ACHN (cell line): ENCODE measurements at regions not wholly inside any gene's neighbourhood (a gene's known extent, or its start where the extent isn't known, plus 50 kb on each side); places are given as distances from the start of the nearest gene placed in this dataset.

Experiments used
- DNase-seq: peaks from one replicate; pipeline ENCODE4 v3.0.0-alpha.2; 2015
- in situ Hi-C: cut with HindIII; loops from 2 replicates; pipeline ENCODE4 v1.10.0; 2017; ENCODE audit warnings: low sequenced_read_pairs, low pct_ligation_motif_present, low pct_unique_long_range_greater_than_20kb

GRCh38 chr15:77715860-77716259, 83.1 kb upstream of the LINGO1 start:
- DNase-seq: no peak

GRCh38 chr15:77715051-77715450, 82.3 kb upstream of the LINGO1 start:
- no peak for DNase-seq
- in situ Hi-C loops: no loop called here

More at GRCh38 chr15:77715860-77716259, 83.1 kb upstream of the LINGO1 start:
- in situ Hi-C loops: no loop called here

- DNase-seq: no peak
- in situ Hi-C loops: no loop called here
Measured at GRCh38 chr15:77714555-77714954, 81.8 kb upstream of the LINGO1 start.

- in situ Hi-C loops: no loop called here
- no peak for DNase-seq
Measured at GRCh38 chr15:77714023-77714422, 81.3 kb upstream of the LINGO1 start.

- no peak for DNase-seq
- in situ Hi-C loops: no loop called here
Measured at GRCh38 chr15:77713281-77713680, 80.6 kb upstream of the LINGO1 start.

- DNase-seq: no peak
- in situ Hi-C loops: no loop called here
Measured at GRCh38 chr15:77712438-77712837, 79.7 kb upstream of the LINGO1 start.

GRCh38 chr15:77710637-77711036, 77.9 kb upstream of the LINGO1 start:
- in situ Hi-C loops: no loop called here
- no peak for DNase-seq

GRCh38 chr15:77710206-77710605, 77.5 kb upstream of the LINGO1 start:
- in situ Hi-C loops: no loop called here
- DNase-seq: no peak

GRCh38 chr15:77709135-77709886, 76.6 kb upstream of the LINGO1 start:
- in situ Hi-C loops: no loop called here
- DNase-seq: no peak

GRCh38 chr15:77706482-77707244, 74.0 kb upstream of the LINGO1 start:
- DNase-seq: no peak
- in situ Hi-C loops: no loop called here

- peak; percentile 35 for DNase-seq
- in situ Hi-C loops: no loop called here
Measured at GRCh38 chr15:77702211-77702957, 69.7 kb upstream of the LINGO1 start.

GRCh38 chr15:77698481-77698880, 65.8 kb upstream of the LINGO1 start:
- in situ Hi-C loops: no loop called here
- no peak for DNase-seq

GRCh38 chr15:77697893-77698292, 65.2 kb upstream of the LINGO1 start:
- DNase-seq: no peak
- in situ Hi-C loops: no loop called here

GRCh38 chr15:77696871-77697270, 64.2 kb upstream of the LINGO1 start:
- no peak for DNase-seq
- in situ Hi-C loops: no loop called here

GRCh38 chr15:77695961-77696582, 63.4 kb upstream of the LINGO1 start:
- no peak for DNase-seq
- in situ Hi-C loops: no loop called here

- in situ Hi-C loops: no loop called here
- no peak for DNase-seq
Measured at GRCh38 chr15:77695548-77695947, 62.8 kb upstream of the LINGO1 start.

- no peak for DNase-seq
- in situ Hi-C loops: no loop called here
Measured at GRCh38 chr15:77693576-77693975, 60.9 kb upstream of the LINGO1 start.

- in situ Hi-C loops: no loop called here
Measured at GRCh38 chr15:77692614-77693013, 59.9 kb upstream of the LINGO1 start.

GRCh38 chr15:77691607-77692006, 58.9 kb upstream of the LINGO1 start:
- in situ Hi-C loops: no loop called here
- DNase-seq: no peak

More at GRCh38 chr15:77692614-77693013, 59.9 kb upstream of the LINGO1 start:
- DNase-seq: no peak
